Suprapubic skin (tissue), 3 donors: ENCODE measurements at regions not wholly inside any gene's neighbourhood (a gene's known extent, or its start where the extent isn't known, plus 50 kb on each side); places are given as distances from the start of the nearest gene placed in this dataset.

ENCODE experiments used
- POLR2AphosphoS5 ChIP-seq, 3 donors: sonication (generic); formaldehyde crosslinking; IDR thresholded peaks; one replicate each; pipeline ENCODE4 v1.6.1; 2017; ENCODE audit warnings: antibody characterized with exemption in 3 of 3
- TF ChIP-seq, protein P1 (sequence below), 2 donors: fragments of 200-600 bp in 1 of 2; fragments of 450-650 bp in 1 of 2; sonication (generic) in 1 of 2; IDR thresholded peaks; one replicate each; pipeline ENCODE4 v1.5.1; 2016 to 2019; ENCODE audit warnings: antibody characterized with exemption in 2 of 2, mild to moderate bottlenecking in 1 of 2, moderate library complexity in 1 of 2

DNA sequence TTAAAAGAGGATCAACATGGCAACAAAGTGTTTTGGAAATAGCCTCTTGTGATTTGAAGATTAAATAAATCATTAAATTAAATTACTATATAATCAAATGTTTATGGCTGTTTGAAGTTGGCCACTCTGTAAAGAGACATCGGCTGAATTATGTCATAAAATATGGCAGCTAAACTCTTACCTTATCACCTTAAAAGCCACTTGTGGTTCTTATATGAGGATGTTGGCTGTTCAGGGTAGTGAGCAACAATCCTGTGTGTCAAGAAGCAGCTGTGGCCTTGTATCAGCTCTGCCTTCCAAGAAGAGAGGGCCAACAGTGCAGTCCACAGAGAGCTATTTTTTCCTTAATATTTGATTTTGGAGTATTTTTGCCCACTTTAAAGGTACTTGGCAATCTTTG is 113.4 kb upstream of the CDK6 start:
- TF ChIP-seq, protein P1, sequence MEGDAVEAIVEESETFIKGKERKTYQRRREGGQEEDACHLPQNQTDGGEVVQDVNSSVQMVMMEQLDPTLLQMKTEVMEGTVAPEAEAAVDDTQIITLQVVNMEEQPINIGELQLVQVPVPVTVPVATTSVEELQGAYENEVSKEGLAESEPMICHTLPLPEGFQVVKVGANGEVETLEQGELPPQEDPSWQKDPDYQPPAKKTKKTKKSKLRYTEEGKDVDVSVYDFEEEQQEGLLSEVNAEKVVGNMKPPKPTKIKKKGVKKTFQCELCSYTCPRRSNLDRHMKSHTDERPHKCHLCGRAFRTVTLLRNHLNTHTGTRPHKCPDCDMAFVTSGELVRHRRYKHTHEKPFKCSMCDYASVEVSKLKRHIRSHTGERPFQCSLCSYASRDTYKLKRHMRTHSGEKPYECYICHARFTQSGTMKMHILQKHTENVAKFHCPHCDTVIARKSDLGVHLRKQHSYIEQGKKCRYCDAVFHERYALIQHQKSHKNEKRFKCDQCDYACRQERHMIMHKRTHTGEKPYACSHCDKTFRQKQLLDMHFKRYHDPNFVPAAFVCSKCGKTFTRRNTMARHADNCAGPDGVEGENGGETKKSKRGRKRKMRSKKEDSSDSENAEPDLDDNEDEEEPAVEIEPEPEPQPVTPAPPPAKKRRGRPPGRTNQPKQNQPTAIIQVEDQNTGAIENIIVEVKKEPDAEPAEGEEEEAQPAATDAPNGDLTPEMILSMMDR (IDR thresholded peaks at IDR 0.05), result no peak
- TF ChIP-seq POLR2AphosphoS5 (IDR thresholded peaks at IDR 0.05), result no peak
